GM19023 (cell line): ENCODE measurements at regions not wholly inside any gene's neighbourhood (a gene's known extent, or its start where the extent isn't known, plus 50 kb on each side); places are given as distances from the start of the nearest gene placed in this dataset.

Experiments
- ATAC-seq: cut with Tn5 transposase; IDR thresholded peaks from one replicate; pipeline ENCODE4 v1.9.1; 2021; ENCODE audit warnings: mild to moderate bottlenecking, moderate library complexity; ENCODE audit not compliant: unreplicated experiment

GRCh38 chr1:78792756-78793155 lies 143.1 kb downstream of the IFI44 start:
- ATAC-seq = no peak

- ATAC-seq = peak; percentile 79
These were observed 147.6 kb downstream of the IFI44 start for GRCh38 chr1:78797108-78797781.

GRCh38 chr1:78799926-78800325 lies 150.3 kb downstream of the IFI44 start:
- no peak for ATAC-seq

GRCh38 chr1:78814176-78814575 lies 164.5 kb downstream of the IFI44 start:
- ATAC-seq = no peak

- ATAC-seq = no peak
These were observed 175.9 kb downstream of the IFI44 start for GRCh38 chr1:78825561-78825960.

- no peak for ATAC-seq
These were observed 176.9 kb downstream of the ADGRL4 start for GRCh38 chr1:78829644-78830043.

GRCh38 chr1:78830321-78830720 lies 176.2 kb downstream of the ADGRL4 start:
- no peak for ATAC-seq

GRCh38 chr1:78831731-78832360 lies 174.7 kb downstream of the ADGRL4 start:
- no peak for ATAC-seq

GRCh38 chr1:78833491-78833890 lies 173.0 kb downstream of the ADGRL4 start:
- ATAC-seq = no peak

- peak; percentile 71 for ATAC-seq
These were observed 172.3 kb downstream of the ADGRL4 start for GRCh38 chr1:78834201-78834741.

- ATAC-seq = no peak
These were observed 169.8 kb downstream of the ADGRL4 start for GRCh38 chr1:78836726-78837125.

GRCh38 chr1:78839704-78840277 lies 166.7 kb downstream of the ADGRL4 start:
- ATAC-seq = no peak
